NCI-H1105 treated with DMSO at 0.1 percent for 48 hours (cell line): ENCODE measurements at regions not wholly inside any gene's neighbourhood (a gene's known extent, or its start where the extent isn't known, plus 50 kb on each side); places are given as distances from the start of the nearest gene placed in this dataset.
"Not testable (repeated sequence)": the region's sequence is repeated elsewhere in the genome, so short reads cannot be mapped to it uniquely, and the experiment has no call there.

Source experiments
- DNase-seq: peaks from one replicate; lab custom pipeline; 2025; lab: John Stamatoyannopoulos, UW

DNA sequence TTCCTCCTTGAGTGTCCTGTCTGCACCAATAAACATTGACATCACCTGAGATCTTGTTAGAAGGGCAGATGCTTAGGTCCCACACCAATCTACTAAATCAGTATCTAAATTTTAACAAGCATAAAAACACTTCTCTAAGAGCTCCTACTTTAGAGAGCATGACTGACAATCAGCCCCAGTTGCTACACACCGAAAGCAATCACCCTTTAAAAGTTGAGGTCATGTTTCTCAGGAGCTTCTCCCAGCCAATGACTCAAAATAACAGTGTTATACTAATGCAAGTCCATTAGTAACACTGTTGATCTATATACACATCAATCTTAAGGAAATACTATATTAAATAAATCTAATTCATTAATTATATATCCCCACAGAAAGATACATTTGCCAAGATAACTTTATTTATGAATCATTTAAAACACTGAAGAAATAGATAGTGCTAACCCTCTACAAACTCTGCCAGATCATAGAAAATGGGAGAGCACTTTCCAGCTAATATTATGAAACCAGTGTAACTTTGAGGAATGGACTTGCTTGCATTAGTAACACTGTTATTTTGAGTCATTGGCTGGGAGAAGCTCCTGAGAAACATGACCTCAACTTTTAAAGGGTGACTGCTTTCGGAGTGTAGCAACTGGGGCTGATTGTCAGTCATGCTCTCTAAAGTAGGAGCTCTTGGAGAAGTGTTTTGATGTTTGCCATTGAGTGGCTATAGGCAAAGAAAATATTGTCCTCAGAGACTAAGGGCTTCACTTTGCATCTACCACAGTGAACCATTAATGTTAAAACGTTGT is 109.8 kb upstream of the HDX start:
- no peak for DNase-seq

DNA sequence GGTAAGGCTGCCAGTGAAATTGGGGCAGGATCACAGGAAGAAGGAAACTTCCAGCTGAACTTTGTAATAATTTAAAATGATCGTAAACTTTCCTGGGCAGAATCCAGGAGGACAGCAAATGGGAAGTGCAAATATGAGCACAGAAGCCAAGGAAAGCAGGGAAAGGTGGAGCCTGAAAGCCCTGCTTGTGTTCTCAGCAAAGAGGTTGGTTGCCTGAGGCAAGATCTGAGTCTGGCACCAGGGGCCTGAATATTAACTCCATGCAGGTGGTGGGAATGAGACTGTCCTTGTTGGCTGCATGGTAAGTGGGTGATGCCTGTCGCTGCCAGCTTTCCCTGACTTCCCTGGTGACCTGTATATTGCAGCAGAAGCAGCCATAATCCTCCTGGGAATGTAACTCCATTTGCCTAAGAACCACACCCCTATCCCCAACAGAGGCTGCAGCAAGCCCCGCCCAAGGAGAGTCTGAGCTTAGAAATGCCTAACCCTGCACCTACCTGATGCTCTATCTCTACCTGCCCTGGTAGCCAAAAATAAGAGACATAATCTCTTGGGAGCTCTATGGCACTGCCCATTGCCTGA is 132.0 kb upstream of the HDX start:
- DNase-seq: no peak

DNA sequence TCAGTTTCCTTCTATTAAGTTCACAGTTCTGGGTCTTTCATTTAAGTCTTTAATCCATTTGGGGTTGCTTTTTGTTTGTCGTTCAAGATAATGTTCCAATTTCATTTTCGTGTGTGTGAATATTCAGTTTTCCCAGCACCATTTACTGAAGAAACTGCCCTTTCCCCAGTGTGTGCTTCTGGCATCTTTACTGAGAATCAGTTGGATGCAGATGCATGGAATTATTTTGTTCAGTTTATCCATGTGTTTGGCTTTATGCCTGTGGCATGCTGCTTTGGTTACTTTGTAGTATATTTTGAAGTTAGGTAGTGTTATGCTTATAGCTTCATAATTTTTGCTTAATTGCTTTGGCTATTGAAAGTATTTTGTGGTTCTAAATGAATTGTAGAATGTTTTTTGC is 163.8 kb upstream of the HDX start:
- DNase-seq: no peak

DNA sequence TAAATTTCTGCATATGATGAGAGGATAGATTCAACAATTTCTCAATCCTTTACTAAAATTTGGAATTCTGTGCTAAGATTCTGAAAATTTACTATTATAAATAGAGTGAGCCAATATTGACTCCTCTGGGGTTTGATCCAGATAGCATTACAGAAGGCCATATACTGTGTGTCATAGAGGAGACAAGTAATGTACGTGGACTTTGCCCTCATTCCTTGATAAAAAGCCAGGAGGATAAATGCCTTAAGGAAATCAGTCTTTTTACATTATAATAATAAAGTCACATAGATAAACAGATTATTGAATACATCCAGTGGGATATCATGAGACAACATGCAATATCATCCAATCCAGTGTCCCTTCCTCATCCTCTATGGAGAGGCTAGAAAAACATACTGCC is 188.0 kb upstream of the HDX start:
- DNase-seq: no peak

DNA sequence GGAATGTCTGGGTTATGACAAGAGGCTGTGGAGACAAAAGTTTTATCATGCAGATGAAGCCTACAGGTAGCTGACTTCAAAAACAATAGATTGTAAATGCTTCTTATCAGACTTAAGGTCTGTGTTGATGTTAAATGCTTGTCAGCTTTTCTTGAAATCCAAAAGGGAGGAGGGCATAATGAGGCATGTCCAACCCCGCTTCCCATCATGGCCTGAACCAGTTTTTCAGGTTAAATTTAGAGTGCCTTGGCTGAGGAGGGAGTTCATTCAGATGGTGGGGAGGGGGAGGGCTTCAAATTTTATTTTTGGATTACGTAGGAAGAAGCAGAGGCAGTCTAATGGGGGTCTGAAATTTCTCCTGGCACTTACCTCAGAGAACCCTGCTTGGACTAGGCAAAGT is 207.7 kb upstream of the HDX start:
- no peak for DNase-seq

DNA sequence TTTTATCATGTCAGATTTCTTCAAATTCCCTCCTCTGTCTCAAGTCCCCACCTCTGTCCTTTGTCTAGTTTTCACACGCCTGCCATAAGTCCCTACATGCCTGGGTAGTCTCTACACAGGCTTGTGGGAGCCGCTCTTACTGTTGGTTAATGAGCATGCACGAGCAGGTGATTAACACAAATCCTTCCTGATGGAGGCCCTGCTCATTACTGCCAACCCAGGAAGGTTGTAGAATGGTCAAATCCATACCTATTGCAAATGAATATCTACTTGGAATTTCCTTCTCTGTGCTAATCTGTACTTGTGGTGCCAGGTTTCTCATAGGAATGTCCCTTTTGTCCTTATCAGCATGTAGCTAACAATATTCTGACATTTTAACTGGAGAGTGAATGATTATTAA is 208.4 kb upstream of the HDX start:
- no peak for DNase-seq

DNA sequence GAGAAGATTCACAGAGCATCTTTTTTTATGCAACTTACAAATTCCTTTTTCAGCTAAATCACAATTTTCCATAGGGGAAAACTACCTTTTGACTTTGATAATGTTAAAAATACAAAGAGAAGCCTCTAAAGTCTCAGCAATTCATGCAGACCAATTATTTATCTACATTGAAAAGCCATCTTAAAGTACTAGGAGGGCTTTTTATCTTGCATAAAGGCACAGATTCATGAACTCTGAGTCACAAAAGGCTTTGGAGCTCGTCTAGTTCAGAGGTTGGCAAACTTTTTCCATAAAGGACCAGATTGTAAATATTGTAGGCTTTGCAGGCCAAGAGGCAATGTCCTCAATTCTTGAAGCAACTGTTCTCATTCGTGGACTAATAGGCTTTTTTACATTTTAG is 210.4 kb upstream of the HDX start:
- DNase-seq: no peak

DNA sequence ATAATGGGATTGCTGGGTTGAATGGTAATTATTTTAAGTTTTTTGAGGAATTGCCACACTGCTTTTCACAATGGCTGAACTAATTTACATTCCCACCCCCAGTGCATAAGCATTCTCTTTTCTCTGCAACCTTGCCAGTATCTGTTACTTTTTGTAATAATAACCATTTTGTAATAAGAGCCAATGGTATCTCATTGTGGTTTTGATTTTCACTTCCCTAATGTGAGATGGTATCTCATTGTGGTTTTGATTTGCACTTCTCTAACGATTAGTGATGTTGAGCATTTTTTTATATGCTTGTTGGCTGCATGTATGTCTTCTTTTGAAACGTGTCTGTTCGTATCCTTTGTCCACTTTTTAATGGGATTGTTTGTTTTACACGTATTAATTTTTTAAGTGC is 213.1 kb upstream of the HDX start:
- no peak for DNase-seq

DNA sequence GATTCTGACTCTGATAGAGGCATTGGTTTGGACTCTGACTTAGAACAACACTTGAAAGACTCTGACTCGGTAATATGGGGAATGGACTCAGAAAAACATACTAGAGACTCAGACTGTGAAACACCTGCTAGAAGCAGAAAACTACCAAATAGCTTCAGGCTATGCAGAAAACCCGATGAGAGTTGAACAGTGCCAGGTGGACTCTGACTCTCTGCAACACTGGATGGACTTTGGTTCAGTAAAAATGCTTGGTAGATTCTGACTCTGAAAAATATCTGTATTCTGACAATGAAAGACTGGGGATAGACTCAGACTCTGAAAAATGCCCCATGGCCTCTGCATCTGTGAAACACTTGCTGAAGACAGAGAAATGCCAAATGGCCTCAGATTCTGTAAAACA is 215.1 kb upstream of the HDX start:
- no peak for DNase-seq

DNA sequence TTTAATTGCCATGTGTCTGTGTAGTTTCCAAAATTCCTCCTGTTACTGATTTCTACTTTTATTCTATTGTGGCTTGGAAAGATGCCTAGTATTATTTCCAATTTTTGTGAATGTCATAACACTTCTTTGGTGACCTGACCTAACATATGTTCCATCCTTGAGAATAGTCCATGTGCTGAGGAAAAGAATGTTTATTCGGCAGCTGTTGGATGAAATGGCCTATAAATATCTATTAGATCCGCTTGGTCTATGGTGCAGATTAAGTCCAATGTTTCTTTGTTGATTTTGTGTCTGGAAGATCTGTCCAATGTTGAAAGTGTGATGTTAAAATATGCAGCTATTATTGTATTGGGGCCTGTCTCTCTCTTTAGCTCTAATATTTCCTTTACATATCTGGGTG is 219.2 kb upstream of the HDX start:
- no peak for DNase-seq

DNA sequence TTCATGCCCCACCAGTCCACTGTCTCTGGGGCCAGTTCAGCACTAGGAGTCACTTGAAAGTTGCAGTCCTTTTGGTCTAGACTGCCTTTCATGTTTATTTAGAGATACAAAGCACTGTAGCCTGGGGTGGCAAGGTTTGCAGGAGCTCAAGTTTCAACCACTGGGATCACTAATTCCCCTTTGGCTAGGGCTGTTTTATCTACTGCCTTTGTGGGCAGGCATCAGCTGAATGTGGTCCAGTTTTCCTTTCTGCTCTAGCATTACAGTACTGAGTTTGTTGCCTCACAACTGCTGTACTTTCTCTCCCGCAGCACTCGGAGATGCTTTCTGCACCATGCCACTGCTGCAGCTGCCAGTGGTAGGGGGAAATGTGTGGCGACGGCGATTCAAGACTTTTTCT is 222.3 kb upstream of the HDX start:
- DNase-seq: no peak

DNA sequence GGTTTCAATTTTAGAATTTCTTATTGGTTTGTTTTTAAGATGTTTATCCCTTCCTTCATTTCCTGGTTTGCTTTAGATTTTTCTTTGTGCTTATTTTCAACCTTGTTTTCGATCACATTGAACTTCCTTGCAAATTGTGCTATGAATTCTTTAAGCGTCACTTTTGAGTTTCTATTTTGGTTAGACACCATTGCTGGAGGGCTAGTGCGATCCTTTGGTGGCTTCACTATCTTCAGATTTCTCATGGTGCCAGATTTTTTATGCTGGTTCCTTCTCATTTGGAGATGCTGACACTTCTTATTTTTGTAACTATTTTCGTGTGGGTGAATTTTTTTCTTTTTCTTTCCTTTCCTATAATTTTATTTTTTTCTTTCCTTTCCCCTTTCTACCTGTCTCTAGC is 227.2 kb upstream of the HDX start:
- DNase-seq: no peak

DNA sequence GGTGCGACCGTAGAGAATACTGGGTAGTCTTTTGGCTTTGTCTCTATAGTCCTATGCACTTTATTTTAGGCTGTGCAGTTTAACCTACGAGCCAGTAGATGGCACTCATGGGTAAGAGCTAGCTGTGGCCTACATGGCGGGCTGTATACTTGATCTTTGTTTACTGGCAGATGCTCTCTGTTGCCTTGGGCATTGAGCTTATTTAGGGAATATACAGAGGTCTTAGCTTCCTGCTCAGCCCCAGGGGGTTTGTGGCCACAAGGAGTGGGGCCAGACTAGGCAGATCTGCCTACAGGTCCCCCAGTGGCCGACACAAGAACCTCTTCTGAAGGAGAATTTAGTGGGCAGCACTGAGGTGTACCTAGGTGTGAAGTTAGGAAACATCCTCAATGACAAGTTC is 227.6 kb upstream of the HDX start:
- peak; percentile 71 for DNase-seq

DNA sequence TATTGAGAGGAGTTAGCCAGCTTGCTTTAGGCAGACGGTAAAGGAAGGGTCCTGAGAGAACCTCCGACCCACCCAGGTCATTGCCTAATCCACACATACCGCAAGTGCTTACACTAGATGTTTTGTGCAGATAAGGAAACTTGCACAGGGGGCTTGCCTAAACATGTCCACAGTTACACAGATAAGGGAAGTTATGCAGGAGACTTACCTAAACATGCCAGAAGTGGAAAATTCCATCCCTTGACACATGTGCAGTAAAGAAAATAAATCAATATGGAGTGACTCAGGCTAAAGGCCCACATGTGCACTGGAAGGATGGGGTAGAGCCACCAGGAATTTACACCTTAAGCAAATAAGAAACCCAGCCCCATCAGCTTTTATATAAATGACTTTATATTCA is 232.8 kb upstream of the HDX start:
- no peak for DNase-seq

DNA sequence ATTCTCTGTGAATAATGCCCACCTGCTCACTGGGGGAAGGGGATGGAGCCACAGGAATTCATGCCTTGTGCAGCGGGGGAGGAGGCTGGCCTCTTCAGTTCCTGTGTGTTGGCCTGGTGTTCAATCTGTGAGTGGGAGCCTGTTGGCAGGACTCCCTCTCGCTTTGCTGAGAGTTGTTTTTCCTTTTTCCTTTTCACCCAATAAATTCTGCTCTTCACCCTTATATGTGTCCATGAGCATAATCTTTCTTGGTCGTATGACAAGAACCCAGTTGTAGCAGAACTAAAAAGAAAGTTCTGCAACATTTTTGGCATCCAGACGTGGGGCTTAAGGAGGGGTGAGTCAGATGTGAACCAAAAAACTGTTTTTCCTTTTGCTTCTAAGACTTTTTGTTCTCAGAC is 235.2 kb upstream of the HDX start:
- no peak for DNase-seq

DNA sequence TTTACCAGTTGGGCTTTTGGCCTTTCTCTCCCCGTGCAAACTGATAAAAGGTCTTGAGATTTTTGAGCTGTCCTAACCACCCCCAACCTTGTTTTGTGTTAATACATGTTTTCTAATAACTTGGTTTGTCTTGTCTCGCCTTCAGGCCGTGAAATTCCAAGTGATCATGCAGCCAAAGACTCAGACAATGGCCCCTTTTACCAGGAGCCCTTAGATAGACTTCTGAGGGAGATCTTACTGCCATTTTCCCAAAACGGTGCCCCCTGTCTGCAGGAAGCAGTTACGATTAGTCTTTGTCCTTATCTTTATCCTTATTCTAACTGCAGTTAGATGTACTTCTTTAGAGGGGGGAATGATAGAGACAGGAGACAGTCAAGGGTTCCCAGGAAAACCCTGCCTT is 245.3 kb upstream of the HDX start:
- no peak for DNase-seq

DNA sequence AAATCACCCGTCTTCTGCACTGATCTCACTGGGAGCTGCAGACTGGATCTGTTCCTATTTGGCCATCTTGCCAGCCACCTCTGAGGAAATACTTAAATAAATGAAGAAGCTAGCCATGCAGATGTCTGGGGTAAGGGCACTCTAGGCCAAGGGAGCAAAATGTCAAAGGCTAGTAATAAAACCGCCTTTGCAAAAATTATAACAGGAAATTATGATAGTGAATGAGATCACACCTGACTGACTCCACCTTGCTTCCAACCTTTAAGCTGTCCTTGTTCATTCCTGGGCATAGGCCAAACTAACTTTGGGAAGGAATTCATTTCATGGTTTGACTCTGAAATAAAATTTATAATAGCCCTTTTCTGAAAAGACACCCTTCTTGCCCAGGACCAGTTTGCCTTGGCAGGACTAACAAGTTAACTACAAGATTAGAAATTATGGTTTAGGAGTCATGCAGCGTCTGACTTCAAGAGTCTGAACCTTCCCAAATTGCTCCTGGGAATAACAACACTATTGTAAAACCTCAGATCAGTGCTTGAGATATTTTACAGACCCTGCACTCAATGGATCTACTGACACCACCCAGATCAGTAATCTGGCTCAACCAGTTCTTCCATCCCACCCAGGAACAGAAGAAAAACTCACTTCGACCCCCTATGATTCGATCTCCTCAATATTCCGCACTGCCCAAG is 246.9 kb upstream of the HDX start:
- no peak for DNase-seq

DNA sequence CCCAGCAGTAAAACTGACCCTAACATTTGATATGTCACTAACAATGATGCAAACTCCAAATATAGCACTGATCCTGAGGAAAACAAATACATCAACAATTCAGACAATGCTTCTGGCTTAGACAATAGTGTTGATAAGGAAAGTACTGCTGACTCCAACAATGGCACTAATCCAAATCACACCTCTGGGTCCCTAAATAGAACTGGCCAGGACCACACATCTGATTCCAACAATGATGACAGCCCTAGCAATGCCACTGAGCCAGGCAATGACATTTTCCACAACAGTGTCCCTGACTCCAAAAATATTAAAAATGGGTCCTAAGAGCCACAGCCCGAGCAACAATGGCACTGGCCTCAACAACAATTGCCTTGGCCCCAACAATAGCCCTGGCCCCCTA is 243.1 kb upstream of the APOOL start:
- no peak for DNase-seq

DNA sequence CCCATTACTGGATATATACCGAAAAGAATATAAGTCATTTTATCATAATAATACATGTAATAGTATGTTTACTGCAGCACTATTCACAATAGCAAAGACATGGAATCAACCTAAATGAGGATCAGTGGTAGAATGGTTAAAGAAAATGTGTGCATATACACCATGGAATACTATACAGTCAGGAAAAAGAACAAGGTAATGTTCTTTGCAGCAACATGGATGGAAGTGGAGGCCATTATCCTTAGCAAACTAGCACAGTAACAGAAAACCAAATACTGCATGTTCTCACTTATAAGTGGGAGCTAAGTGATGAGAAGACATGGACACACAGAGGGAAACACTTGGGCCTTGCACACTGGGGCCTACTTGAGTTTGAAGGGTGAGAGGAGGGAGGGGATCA is 207.4 kb upstream of the APOOL start:
- no peak for DNase-seq

DNA sequence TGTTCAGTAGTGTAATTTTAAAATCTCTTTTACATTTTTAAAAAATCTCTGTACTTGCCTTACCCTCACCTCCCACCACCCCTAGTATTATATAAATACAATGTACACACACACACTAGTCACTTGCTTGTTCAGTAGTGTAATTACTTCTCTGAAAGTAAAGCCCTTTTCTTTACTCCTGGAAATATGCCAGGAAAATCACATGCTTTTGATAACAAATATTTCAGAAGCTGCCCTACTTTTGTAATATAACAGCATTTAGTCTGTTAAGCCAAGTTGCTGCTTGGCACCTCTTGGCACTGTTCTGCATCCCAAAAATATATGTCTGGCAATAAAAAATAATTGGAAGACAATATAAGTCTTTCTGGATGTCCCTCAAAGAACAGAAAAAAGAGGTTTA is 172.8 kb upstream of the APOOL start:
- DNase-seq: peak; percentile 61

DNA sequence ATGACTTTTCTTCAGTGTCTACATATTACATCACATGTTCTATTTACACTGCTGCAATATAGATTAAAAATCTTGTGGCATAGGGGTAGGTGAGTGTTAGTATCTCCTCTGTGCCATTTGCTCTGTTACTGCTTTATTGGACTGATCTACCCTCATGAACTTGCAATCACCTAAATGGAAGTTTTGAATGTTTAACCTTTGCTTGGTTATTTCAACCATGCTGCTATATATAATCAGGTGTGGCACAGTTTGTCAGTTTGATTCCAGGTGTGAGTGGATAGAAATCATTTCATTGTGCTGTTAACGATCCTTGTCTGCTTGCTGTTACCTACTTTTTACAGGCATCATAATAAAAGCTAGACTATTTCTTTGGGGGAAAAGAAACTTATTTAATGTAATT is 157.1 kb upstream of the APOOL start:
- not testable (repeated sequence) for DNase-seq

DNA sequence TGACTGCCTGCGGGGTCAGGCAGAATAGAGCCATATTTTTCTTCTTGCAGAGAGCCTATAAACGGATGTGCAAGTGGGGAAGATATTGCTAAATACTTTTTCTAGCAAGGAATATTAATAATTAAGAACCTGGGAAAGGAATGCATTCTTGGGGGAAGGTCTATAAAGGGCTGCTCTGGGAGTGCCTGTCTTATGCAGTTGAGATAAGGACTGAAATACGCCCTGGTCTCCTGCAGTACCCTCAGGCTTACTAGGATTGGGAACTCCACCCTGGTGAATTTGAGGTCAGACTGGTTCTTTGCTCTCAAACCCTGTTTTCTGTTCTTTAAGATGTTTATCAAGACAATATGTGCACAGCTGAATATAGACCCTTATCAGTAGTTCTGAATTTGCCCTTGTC is 152.5 kb upstream of the APOOL start:
- not testable (repeated sequence) for DNase-seq

DNA sequence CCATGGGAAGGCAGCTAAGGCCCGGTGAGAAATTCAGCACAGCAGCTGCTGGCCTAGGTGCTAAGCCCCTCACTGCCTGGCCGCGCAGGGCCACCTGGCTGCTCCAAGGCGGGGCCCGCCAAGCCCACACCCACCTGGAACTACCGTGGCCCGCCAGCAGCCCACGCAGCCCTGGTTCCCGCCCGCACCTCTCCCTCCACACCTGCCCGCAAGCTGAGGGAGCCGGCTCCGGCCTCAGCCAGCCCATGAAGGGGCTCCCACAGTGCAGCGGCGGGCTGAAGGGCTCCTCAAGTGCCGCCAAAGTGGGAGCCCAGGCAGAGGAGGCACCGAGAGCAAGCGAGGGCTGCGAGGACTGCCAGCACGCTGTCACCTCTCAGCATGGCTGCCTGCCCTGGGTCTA is 146.9 kb upstream of the APOOL start:
- DNase-seq: not testable (repeated sequence)

DNA sequence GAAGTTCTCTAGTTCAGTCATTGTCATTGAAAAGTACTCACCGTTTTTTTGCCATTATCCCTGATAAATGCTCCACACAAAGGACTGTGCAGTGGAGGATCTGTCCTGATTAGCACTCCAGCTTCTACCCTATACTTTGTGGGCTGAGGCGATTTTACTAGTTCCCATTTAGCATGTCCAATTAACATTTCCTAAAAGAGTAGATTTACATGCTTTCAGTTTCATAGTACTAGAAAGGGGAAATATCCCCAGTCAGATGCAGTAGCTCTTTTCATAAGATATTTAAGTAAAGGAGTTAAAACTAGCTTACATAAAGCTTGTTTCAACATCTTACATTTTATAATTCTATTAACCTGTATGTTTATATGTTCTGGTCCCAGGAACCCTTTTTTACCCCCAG is 144.9 kb upstream of the APOOL start:
- not testable (repeated sequence) for DNase-seq
